HK-2 (cell line): ENCODE measurements at regions not wholly inside any gene's neighbourhood (a gene's known extent, or its start where the extent isn't known, plus 50 kb on each side); places are given as distances from the start of the nearest gene placed in this dataset.
"Not testable (repeated sequence)": the region's sequence is repeated elsewhere in the genome, so short reads cannot be mapped to it uniquely, and the experiment has no call there.

Experiments used
- DNase-seq: peaks from one replicate; pipeline ENCODE4 v3.0.0-alpha.2; 2018; ENCODE audit not compliant: unreplicated experiment

DNA sequence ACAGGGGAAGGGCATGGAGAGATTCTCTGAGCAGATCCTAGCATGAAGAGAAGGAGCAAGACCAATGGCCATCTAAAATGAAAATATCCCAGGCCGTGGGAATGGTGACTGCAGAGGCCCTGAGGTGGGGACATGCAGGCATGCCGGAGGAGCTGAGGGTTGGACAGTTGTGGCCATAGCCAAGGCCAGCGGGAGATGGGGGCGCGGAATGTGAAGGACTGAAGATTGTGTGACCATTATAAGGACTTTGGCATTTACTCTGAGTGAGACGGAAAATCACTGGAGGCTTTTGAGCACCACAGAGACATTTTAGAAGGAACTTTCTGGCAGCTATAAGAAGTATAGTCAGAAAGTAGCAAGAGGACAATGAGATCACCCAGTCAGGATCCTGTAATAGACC is 341.1 kb downstream of the SFMBT2 start:
- DNase-seq = no peak

DNA sequence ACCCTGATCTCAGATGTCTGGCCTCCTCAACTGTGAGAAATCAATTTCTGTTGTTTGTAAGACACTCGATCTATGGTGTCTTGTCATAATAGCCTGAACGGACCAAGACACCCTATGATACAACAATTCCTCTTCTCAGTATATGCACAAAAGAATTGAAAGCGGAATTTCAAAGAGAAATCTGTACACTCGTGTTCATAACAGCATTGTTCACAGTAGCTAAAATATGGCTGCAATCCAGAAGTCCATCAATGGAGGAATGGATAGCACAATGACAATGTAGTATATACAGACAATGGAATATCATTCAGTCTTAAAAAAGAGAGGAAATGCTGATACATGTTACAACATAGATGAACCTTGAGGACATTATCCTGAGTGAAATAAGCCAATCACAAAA is 354.6 kb downstream of the SFMBT2 start:
- no peak for DNase-seq

DNA sequence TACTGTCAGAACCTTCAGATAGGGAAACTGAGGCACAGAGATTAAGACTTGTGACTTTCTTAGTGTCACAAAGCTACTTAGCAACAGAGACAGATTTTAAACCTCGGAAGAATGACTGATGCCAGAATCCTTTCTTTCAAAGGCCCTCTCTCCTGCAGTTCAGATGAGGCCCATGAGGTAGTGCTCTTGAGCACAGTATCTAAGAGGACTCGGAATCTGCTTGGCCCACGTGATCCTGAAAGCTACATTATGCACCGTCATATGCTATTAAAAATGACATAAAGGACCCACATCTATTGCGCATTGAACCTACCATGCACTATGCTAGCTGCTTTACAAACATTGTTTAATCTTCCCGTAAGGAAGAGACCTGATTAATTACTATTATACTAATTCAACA is 355.9 kb downstream of the SFMBT2 start:
- DNase-seq = no peak

GRCh38 chr10:7053195-7053594 is 357.6 kb downstream of the SFMBT2 start:
- no peak for DNase-seq

DNA sequence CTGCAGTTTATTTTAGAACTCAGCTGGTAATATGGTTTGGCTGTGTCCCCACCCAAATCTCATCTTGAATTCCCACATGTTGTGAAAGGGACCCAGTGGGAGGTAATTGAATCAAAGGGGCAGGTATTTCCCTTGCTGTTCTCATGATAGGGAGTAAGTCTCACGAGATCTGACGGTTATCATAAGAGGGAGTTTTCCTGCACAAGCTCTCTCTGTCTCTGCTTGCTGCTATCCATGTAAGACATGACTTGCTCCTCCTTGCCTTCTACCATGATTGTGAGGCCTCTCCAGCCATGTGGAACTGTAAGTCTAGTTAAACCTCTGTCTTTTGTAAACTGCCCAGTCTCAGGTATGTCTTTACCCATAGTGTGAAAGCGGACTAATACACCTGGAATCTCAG is 360.8 kb downstream of the SFMBT2 start:
- DNase-seq = not testable (repeated sequence)

GRCh38 chr10:7048061-7048460 is 362.8 kb downstream of the SFMBT2 start:
- DNase-seq = no peak

DNA sequence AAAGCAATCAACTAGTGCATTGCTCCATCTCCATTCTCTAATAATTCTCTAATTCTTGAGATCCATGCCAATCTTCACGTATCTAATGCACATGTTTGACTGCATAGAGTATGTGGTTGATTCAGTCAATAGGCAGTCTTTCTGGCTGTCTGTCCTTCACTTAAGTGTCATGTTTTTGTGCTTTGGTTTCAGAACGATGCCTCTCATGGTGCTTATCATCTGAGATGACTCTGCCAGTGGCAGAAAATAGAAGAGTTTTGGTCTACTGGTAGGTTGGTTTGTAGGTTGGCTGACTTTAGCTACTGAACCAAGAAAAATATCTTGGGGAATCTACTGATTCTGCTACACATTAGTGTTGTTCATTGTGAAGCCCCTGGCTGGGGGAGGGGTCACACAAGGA is 364.2 kb downstream of the SFMBT2 start:
- DNase-seq = no peak

- no peak for DNase-seq
Measured at GRCh38 chr10:7045891-7046599, 364.8 kb downstream of the SFMBT2 start.

DNA sequence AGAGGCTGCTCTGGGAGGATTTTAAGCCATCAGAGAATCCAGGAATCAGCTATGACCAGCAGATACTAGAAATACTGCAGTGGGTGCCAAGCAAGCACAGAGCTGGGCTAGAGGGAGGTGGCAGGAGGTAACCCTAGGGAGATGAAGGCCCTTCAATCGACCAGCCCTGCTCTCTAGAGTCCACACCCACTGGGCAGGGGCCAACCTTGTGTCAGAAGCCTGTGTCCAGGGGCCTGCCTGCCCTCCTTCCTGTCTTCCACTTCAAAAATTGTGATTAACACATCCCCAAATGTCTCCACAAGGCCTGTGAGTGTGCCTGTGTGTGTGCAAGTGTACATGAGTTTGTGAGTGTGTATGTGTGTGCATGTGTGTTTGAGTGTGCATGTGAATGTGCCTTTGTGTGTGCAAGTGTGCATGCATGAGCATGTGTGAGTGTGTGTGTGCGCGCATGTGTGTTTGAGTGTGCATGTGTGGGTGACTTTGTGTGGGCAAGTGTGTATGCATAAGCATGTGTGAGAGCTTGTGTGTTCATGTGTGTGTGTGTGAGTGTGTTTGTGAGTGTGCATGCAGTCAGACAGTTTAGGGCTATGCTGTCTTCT is 367.7 kb downstream of the SFMBT2 start:
- no peak for DNase-seq

DNA sequence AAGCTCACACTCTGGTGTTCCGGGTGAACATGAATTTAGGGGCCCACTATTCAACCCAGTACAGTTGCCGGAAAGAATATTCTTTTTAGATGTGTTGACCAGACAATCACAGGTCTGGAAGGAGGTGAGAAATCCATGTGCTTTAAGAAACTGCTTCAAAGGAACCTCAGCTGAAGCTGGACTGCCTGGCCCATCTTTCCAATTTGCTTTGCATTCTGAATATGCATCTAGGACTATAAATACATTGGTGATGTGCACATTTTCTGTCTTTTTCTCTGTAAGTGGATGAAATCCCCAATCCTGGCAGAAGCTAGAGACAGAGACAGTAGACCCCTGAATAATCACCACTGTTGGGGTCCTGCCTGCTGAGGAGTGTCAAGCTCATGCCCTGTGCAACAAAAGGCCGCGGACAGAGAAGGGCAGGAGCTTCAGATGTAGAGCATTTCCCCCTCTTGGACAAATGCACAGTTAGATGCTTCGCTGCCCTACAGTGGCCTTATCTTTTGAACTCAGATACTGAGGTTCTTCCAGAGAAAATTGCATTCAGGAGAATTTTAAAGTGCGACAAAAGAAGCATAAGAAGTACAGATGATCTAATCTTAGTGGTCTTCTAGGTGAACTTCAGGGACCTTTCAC is 368.3 kb downstream of the SFMBT2 start:
- no peak for DNase-seq

DNA sequence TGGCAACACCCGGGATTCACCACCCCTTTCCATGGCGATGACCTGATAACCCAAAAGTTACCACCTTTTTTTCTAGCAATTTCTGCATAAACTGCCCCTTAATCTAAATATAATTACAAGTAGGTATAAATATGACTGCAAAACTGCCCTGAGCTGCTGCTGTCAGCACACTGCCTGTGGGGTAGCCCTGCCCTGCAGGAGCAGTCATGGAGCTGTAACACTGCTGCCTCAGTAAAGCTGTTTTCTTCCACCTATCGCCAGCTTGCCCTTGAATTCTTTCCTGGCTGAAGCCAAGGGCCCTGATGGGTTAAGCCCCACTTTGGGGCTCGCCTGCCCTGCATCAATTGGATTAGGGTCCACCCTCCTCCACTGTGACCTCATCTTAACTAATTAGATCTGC is 368.8 kb downstream of the SFMBT2 start:
- no peak for DNase-seq

- DNase-seq = no peak
Measured at GRCh38 chr10:7040681-7041080, 370.2 kb downstream of the SFMBT2 start.

DNA sequence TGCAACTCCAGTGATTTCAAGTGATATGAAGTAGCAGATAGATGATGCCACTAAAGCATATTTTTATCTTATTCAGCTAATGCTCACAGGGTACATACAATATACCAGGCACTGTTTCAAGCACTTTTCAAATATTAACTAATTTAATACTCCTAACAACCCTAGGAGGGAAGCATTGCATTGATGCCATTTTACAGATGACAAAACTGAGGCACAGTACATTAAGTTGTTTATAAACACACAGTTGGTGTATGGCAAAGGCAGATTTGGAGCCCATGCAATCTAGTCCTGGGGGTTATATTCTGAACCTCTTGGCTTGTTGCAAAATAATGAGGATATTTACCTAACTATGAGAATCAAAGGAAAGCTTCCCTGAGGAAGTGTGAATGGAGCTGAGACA is 371.0 kb downstream of the SFMBT2 start:
- DNase-seq = no peak

DNA sequence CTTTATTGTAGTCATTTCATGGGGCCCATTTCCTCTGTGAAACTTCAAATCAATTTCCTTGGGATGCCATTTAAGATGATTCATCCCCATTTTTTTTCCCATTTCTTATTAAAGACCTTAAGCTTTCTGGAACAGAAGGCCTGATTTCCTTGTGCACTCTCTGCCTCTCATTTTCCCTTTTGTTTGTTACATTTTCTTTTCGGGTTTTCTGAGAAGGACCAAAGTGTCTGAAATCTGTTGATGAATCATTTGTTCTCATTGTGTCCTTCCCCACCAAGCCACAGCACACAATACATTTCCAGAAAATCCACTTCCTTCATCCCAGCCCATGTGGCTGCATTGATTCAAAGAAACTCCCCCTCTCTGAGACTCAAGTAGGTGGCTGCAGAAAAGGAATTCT is 372.4 kb downstream of the SFMBT2 start:
- no peak for DNase-seq

DNA sequence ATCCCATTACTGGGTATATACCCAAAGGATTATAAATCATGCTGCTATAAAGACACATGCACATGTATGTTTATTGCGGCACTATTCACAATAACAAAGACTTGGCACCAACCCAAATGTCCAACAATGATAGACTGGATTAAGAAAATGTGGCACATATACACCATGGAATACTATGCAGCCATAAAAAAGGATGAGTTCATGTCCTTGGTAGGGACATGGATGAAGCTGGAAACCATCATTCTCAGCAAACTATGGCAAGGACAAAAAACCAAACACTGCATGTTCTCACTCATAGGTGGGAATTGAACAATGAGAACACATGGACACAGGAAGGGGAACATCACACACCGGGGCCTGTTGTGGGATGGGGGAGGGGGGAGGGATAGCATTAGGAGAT is 373.4 kb downstream of the SFMBT2 start:
- DNase-seq = not testable (repeated sequence)

- no peak for DNase-seq
Measured at GRCh38 chr10:7036951-7037350, 373.9 kb downstream of the SFMBT2 start.

- DNase-seq = no peak
Measured at GRCh38 chr10:7035126-7035761, 375.6 kb downstream of the SFMBT2 start.

DNA sequence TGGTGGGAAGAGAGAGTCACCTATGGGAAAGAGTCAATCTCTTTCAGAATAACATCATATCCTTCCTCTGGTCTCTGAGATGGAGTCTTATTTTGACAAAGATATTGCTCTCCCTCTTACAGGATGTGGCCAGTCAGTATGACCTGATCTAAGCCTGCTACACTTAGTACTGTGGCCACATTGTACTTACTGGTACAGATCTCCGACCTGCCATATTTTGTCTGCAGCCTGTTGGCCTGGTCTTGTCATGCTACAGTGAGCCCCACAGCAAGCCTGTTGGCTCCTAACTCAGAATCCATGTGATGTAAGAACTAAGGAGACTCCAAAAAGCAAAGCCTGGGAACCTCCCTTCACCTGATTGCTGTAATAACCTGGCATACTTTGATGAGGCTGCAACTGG is 377.8 kb downstream of the SFMBT2 start:
- no peak for DNase-seq

DNA sequence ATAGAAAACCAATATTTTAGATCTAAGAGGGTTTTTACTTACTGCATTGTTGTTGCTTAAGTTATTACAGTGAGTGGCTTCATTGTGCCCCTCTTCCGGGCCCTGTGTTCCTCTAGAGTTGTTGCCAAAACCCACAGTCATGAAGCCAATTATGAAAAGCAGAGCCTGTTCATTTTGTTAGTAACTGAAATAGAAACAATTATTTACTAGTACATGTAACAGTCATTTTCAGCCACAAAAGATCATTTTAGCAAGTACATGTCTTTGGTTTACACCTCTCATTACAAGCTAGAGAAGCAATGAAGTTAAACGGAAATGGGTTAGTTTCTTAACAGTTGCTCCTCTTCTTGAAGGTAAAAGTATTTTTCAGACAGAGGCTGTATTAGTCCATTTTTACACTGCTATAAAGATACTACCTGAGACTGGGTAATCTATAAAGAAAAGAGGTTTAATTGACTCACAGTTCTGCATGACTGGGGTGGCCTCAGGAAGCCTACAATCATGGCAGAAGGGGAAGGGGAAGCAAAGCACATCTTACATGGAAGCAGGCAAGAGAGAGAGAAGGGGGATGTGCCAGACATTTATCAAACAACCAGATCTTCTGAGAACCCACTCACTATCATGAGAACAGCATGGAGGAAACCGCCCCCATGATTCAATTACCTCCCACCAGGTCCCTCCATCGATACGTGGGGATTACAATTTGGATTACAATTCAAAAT is 380.5 kb downstream of the SFMBT2 start:
- DNase-seq = no peak

DNA sequence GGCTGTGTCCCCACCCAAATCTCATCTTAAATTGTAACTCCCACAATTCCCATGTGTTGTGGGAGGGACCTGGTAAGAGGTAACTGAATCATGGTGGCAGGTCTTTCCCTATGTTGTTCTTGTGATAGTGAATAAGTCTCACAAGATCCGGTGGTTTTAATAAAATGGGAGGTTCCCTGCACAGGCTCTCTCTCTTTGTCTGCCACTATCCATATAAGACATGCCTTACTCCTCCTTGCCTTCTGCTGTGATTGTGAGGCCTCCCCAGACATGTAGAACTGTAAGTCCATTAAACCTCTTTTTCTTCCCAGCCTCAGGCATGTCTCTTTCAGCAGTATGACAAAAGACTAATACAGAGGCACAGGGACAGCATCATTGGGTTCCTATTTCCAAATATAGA is 381.2 kb downstream of the SFMBT2 start:
- DNase-seq = no peak

DNA sequence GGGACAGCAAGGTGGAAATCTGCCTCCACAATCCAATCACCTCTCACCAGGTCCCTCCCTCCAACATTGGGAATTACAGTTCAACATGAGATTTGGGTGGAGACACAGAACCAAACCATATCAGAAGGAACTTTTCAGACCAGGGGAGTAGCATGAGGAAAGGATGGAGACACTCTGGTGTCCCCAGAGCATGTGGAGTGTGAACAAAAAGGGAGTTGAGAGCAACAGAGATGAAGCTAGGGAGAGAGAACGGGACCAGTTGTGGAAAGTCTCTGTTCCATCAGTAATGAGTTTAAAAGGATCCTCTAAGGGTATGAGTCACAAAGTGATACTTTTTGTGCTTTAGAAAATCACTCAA is 382.0 kb downstream of the SFMBT2 start:
- no peak for DNase-seq
